DOHH2 (cell line): ENCODE measurements at regions not wholly inside any gene's neighbourhood (a gene's known extent, or its start where the extent isn't known, plus 50 kb on each side); places are given as distances from the start of the nearest gene placed in this dataset.

Experiments used
- H3F3A ChIP-seq: fragments of 200-600 bp; sonication (generic), shearing (Covaris generic); 2 replicates; pipeline ENCODE4 v1.6.0; 2016; ENCODE audit warnings: antibody characterized with exemption, mild to moderate bottlenecking; ENCODE audit not compliant: control insufficient read depth, insufficient read depth
- H3K27ac ChIP-seq: fragments of 200-600 bp; sonication (generic); 2 replicates; pipeline ENCODE4 v1.5.1; 2014; ENCODE audit warnings: low read depth, mild to moderate bottlenecking, low read length, moderate library complexity
- H3K27me3 ChIP-seq: fragments of 200-600 bp; sonication (generic); 2 replicates; pipeline ENCODE4 v1.6.1; 2014; ENCODE audit warnings: mild to moderate bottlenecking, low read length, mixed read lengths; ENCODE audit not compliant: control insufficient read depth
- H3K36me3 ChIP-seq: fragments of 200-600 bp; sonication (generic); 2 replicates; pipeline ENCODE4 v1.6.1; 2014; ENCODE audit warnings: mild to moderate bottlenecking, low read length, moderate library complexity, mixed read lengths; ENCODE audit not compliant: control insufficient read depth
- H3K4me1 ChIP-seq: fragments of 200-600 bp; sonication (generic); 2 replicates; pipeline ENCODE4 v1.6.1; 2014; ENCODE audit warnings: mild to moderate bottlenecking, low read length, mixed read lengths; ENCODE audit not compliant: control insufficient read depth
- H3K4me2 ChIP-seq: fragments of 200-600 bp; sonication (generic); 2 replicates; pipeline ENCODE4 v1.6.0; 2014; ENCODE audit warnings: mild to moderate bottlenecking, low read length, moderate library complexity
- H3K4me3 ChIP-seq: fragments of 200-600 bp; sonication (generic); 2 replicates; pipeline ENCODE4 v1.5.1; 2014; ENCODE audit warnings: mild to moderate bottlenecking, low read length, mixed read lengths
- H3K79me2 ChIP-seq: fragments of 200-600 bp; sonication (generic); 2 replicates; pipeline ENCODE4 v1.6.1; 2014; ENCODE audit warnings: mild to moderate bottlenecking, low read length, mixed read lengths; ENCODE audit not compliant: control insufficient read depth
- H3K9me2 ChIP-seq: fragments of 200-600 bp; sonication (generic); replicated peaks from 2 replicates; pipeline ENCODE4 v1.6.1; 2014; ENCODE audit warnings: mild to moderate bottlenecking, low read length, mixed read lengths; ENCODE audit not compliant: control insufficient read depth
- H3K9me3 ChIP-seq: fragments of 200-600 bp; sonication (generic); 2 replicates; pipeline ENCODE4 v1.6.1; 2014; ENCODE audit warnings: antibody characterized with exemption, low read length, mixed read lengths; ENCODE audit not compliant: control insufficient read depth, insufficient read depth
- H4K20me1 ChIP-seq: fragments of 200-600 bp; sonication (generic); 2 replicates; pipeline ENCODE4 v1.6.0; 2014; ENCODE audit warnings: low read depth, mild to moderate bottlenecking, antibody characterized with exemption, low read length, moderate library complexity; ENCODE audit not compliant: control insufficient read depth, insufficient read depth
- EZH2phosphoT487 ChIP-seq: fragments of 200-600 bp; sonication (generic); IDR thresholded peaks from 2 replicates; pipeline ENCODE4 v1.6.1; 2017; ENCODE audit warnings: borderline replicate concordance, mild to moderate bottlenecking, antibody characterized with exemption, low read length, moderate library complexity, mixed read lengths
- TF ChIP-seq, protein P1 (sequence below): fragments of 200-600 bp; sonication (generic); IDR thresholded peaks from one replicate; pipeline ENCODE4 v1.5.1; 2014; ENCODE audit warnings: antibody characterized with exemption, mild to moderate bottlenecking, low read depth, low read length; ENCODE audit not compliant: poor library complexity, severe bottlenecking

GRCh38 chr13:94946039-94946438, 233.7 kb upstream of the SOX21 start:
- Histone ChIP-seq H3K36me3 (no peaks in the 10 kb centered on the region), H4K20me1 (no peaks in the 10 kb centered on the region), H3K27me3 (no peaks in the 10 kb centered on the region), H3K27ac (no peak overlapping the region), H3K9me2 (no peaks in the 10 kb centered on the region), H3K4me3 (no peak overlapping the region), H3K9me3 (no peaks in the 10 kb centered on the region), H3K79me2 (no peaks in the 10 kb centered on the region), H3F3A (no peaks in the 10 kb centered on the region), H3K4me2 (no peak overlapping the region), H3K4me1 (no peaks in the 10 kb centered on the region)
- TF ChIP-seq EZH2phosphoT487, result no peak
- TF ChIP-seq, protein P1, sequence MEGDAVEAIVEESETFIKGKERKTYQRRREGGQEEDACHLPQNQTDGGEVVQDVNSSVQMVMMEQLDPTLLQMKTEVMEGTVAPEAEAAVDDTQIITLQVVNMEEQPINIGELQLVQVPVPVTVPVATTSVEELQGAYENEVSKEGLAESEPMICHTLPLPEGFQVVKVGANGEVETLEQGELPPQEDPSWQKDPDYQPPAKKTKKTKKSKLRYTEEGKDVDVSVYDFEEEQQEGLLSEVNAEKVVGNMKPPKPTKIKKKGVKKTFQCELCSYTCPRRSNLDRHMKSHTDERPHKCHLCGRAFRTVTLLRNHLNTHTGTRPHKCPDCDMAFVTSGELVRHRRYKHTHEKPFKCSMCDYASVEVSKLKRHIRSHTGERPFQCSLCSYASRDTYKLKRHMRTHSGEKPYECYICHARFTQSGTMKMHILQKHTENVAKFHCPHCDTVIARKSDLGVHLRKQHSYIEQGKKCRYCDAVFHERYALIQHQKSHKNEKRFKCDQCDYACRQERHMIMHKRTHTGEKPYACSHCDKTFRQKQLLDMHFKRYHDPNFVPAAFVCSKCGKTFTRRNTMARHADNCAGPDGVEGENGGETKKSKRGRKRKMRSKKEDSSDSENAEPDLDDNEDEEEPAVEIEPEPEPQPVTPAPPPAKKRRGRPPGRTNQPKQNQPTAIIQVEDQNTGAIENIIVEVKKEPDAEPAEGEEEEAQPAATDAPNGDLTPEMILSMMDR, result no peak

- H3F3A ChIP-seq, result no peaks in the 10 kb centered on the region
- H3K36me3 ChIP-seq, result no peaks in the 10 kb centered on the region
- no peaks in the 10 kb centered on the region for H3K9me2 ChIP-seq
- H3K27ac ChIP-seq, result no peak overlapping the region
- no peaks in the 10 kb centered on the region for H3K27me3 ChIP-seq
- peaks cover 5% of the 10 kb centered on the region for H3K9me3 ChIP-seq
- no peak for TF ChIP-seq EZH2phosphoT487
- TF ChIP-seq, protein P1, result no peak
- no peak overlapping the region for H3K4me3 ChIP-seq
- no peaks in the 10 kb centered on the region for H4K20me1 ChIP-seq
- H3K4me2 ChIP-seq, result no peak overlapping the region
- no peaks in the 10 kb centered on the region for H3K4me1 ChIP-seq
- H3K79me2 ChIP-seq, result no peaks in the 10 kb centered on the region
Measured at GRCh38 chr13:94938124-94938523, 225.8 kb upstream of the SOX21 start.

DNA sequence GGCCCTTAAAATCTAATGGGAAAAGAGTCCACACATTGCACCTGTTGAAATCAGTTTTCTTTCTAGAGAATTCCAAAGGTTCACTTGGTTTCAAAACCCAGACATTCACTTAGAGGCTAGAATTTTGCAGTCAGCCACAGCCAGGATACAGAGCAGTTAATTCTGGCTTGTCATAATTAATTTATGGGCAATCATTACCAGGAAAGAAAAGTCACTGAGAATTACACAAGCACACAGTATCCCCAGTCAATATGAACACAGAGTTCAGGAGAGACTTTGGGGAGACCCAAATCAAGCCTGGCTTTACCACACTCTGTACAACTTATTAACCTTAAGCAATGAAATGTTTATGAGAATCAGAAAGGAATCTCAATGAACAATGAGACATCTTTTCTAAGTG, 224.3 kb upstream of the SOX21 start:
- Histone ChIP-seq H3K4me2 (no peak overlapping the region), H3K36me3 (no peaks in the 10 kb centered on the region), H3K27ac (no peak overlapping the region), H3K27me3 (no peaks in the 10 kb centered on the region), H3K9me3 (peaks cover 5% of the 10 kb centered on the region), H3F3A (no peaks in the 10 kb centered on the region), H4K20me1 (no peaks in the 10 kb centered on the region), H3K4me1 (no peaks in the 10 kb centered on the region), H3K9me2 (no peaks in the 10 kb centered on the region), H3K4me3 (no peak overlapping the region), H3K79me2 (no peaks in the 10 kb centered on the region)
- no peak for TF ChIP-seq EZH2phosphoT487
- TF ChIP-seq, protein P1, result no peak

- Histone ChIP-seq H3K27me3 (no peaks in the 10 kb centered on the region), H3K4me2 (no peak overlapping the region), H3K9me2 (no peaks in the 10 kb centered on the region), H3K79me2 (no peaks in the 10 kb centered on the region), H3K4me3 (no peak overlapping the region), H3K9me3 (peaks cover 5% of the 10 kb centered on the region), H3K4me1 (no peaks in the 10 kb centered on the region), H4K20me1 (no peaks in the 10 kb centered on the region), H3F3A (no peaks in the 10 kb centered on the region), H3K27ac (no peak overlapping the region), H3K36me3 (no peaks in the 10 kb centered on the region)
- TF ChIP-seq, protein P1, result no peak
- TF ChIP-seq EZH2phosphoT487, result no peak
Measured at GRCh38 chr13:94933936-94934335, 221.6 kb upstream of the SOX21 start.
